ENCODE measurements at regions not wholly inside any gene's neighbourhood (a gene's known extent, or its start where the extent isn't known, plus 50 kb on each side); places are given as distances from the start of the nearest gene placed in this dataset.

DNA sequence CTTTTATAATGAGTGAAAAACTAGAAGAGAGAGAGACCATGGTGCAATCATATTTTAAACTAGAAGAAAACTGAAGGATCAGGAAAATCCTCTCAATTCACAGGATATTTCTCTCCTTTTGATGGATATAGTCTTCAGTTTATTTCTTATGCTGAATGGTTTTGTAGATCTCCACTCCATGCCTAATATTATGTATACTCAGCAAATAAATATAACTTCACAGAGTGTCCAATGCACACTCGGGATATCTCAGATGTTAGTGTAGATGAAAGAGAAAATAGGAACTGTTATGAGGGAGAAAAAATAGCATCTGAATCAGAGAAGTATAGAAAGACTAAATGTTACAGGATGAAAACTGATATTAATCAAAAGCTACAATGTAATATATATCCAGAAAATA is 1324.5 kb upstream of the PIK3C3 start:
- TF ChIP-seq, protein P1, sequence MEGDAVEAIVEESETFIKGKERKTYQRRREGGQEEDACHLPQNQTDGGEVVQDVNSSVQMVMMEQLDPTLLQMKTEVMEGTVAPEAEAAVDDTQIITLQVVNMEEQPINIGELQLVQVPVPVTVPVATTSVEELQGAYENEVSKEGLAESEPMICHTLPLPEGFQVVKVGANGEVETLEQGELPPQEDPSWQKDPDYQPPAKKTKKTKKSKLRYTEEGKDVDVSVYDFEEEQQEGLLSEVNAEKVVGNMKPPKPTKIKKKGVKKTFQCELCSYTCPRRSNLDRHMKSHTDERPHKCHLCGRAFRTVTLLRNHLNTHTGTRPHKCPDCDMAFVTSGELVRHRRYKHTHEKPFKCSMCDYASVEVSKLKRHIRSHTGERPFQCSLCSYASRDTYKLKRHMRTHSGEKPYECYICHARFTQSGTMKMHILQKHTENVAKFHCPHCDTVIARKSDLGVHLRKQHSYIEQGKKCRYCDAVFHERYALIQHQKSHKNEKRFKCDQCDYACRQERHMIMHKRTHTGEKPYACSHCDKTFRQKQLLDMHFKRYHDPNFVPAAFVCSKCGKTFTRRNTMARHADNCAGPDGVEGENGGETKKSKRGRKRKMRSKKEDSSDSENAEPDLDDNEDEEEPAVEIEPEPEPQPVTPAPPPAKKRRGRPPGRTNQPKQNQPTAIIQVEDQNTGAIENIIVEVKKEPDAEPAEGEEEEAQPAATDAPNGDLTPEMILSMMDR (IDR thresholded peaks at IDR 0.05) = no peak
- TF ChIP-seq POLR2A (IDR thresholded peaks at IDR 0.05) = no peak
